Activated T-helper 17 cell treated with anti-CD3 and anti-CD28 coated beads, Interleukin-2, amount 50 U/mL, for 72 hours (primary cell): ENCODE measurements at regions not wholly inside any gene's neighbourhood (a gene's known extent, or its start where the extent isn't known, plus 50 kb on each side); places are given as distances from the start of the nearest gene placed in this dataset.
"Not testable (repeated sequence)": the region's sequence is repeated elsewhere in the genome, so short reads cannot be mapped to it uniquely, and the experiment has no call there.

Experiments
- ATAC-seq: fragments of 150-1000 bp; cut with Tn5 transposase; replicated peaks from 2 replicates; pipeline ENCODE4 v1.10.0; 2021; ENCODE audit warnings: mild to moderate bottlenecking, moderate library complexity
- H3K27ac Mint-ChIP-seq: one replicate; pipeline ENCODE4 v1.8.0; 2022; ENCODE audit warnings: mixed read lengths
- H3K27me3 Mint-ChIP-seq: one replicate; pipeline ENCODE4 v1.8.0; 2022; ENCODE audit warnings: mixed read lengths
- H3K36me3 Mint-ChIP-seq: one replicate; pipeline ENCODE4 v1.8.0; 2022; ENCODE audit warnings: low read depth, mild to moderate bottlenecking, mixed read lengths
- H3K4me1 Mint-ChIP-seq: one replicate; pipeline ENCODE4 v1.8.0; 2022; ENCODE audit warnings: mixed read lengths
- H3K4me3 Mint-ChIP-seq: one replicate; pipeline ENCODE4 v1.8.0; 2022; ENCODE audit warnings: mild to moderate bottlenecking, mixed read lengths
- H3K9me3 Mint-ChIP-seq: one replicate; pipeline ENCODE4 v1.8.0; 2022; ENCODE audit warnings: mixed read lengths

GRCh38 chr16:13437413-13437795 lies 482.6 kb upstream of the ERCC4 start:
- ATAC-seq, result no peak
- no peaks in the 10 kb centered on the region for H3K27me3 Mint-ChIP-seq
- H3K27ac Mint-ChIP-seq, result no peak overlapping the region
- H3K36me3 Mint-ChIP-seq, result no peaks in the 10 kb centered on the region
- no peaks in the 10 kb centered on the region for H3K4me1 Mint-ChIP-seq
- H3K9me3 Mint-ChIP-seq, result peaks cover 6% of the 10 kb centered on the region
- no peak overlapping the region for H3K4me3 Mint-ChIP-seq

GRCh38 chr16:13438064-13438463 lies 481.9 kb upstream of the ERCC4 start:
- H3K27ac Mint-ChIP-seq, result no peak overlapping the region
- ATAC-seq, result no peak

GRCh38 chr16:13439766-13440165 lies 480.2 kb upstream of the ERCC4 start:
- ATAC-seq, result no peak
- Mint-ChIP-seq H3K27me3 (no peaks in the 10 kb centered on the region), H3K4me3 (no peak overlapping the region), H3K9me3 (peaks cover 6% of the 10 kb centered on the region), H3K36me3 (no peaks in the 10 kb centered on the region), H3K27ac (no peak overlapping the region), H3K4me1 (no peaks in the 10 kb centered on the region)

More at GRCh38 chr16:13438064-13438463, 481.9 kb upstream of the ERCC4 start:
- peaks cover 6% of the 10 kb centered on the region for H3K9me3 Mint-ChIP-seq
- no peaks in the 10 kb centered on the region for H3K27me3 Mint-ChIP-seq
- no peak overlapping the region for H3K4me3 Mint-ChIP-seq
- no peaks in the 10 kb centered on the region for H3K36me3 Mint-ChIP-seq
- H3K4me1 Mint-ChIP-seq, result no peaks in the 10 kb centered on the region

- H3K4me3 Mint-ChIP-seq, result no peak overlapping the region
- H3K4me1 Mint-ChIP-seq, result no peaks in the 10 kb centered on the region
- no peaks in the 10 kb centered on the region for H3K27me3 Mint-ChIP-seq
- peaks cover 1% of the 10 kb centered on the region for H3K9me3 Mint-ChIP-seq
- peak; percentile 7 for ATAC-seq
- H3K36me3 Mint-ChIP-seq, result no peaks in the 10 kb centered on the region
- no peak overlapping the region for H3K27ac Mint-ChIP-seq
Observed at GRCh38 chr16:13441675-13442074, 478.3 kb upstream of the ERCC4 start.

GRCh38 chr16:13448346-13448745 lies 471.6 kb upstream of the ERCC4 start:
- Mint-ChIP-seq H3K9me3 (no peaks in the 10 kb centered on the region), H3K27ac (no peak overlapping the region), H3K27me3 (no peaks in the 10 kb centered on the region), H3K4me3 (no peak overlapping the region), H3K4me1 (no peaks in the 10 kb centered on the region), H3K36me3 (no peaks in the 10 kb centered on the region)
- ATAC-seq, result no peak

- Mint-ChIP-seq H3K27ac (no peak overlapping the region), H3K9me3 (no peaks in the 10 kb centered on the region), H3K4me3 (no peak overlapping the region), H3K4me1 (no peaks in the 10 kb centered on the region), H3K36me3 (no peaks in the 10 kb centered on the region), H3K27me3 (no peaks in the 10 kb centered on the region)
- ATAC-seq, result no peak
Observed at GRCh38 chr16:13453325-13453724, 466.6 kb upstream of the ERCC4 start.

- ATAC-seq, result no peak
- no peaks in the 10 kb centered on the region for H3K27me3 Mint-ChIP-seq
Observed at GRCh38 chr16:13453938-13454553, 465.9 kb upstream of the ERCC4 start.

GRCh38 chr16:13463619-13464018 lies 456.3 kb upstream of the ERCC4 start:
- Mint-ChIP-seq H3K36me3 (no peaks in the 10 kb centered on the region), H3K27ac (no peak overlapping the region), H3K27me3 (no peaks in the 10 kb centered on the region), H3K4me3 (no peak overlapping the region), H3K9me3 (peaks cover 6% of the 10 kb centered on the region), H3K4me1 (no peaks in the 10 kb centered on the region)
- no peak for ATAC-seq

More at GRCh38 chr16:13453938-13454553, 465.9 kb upstream of the ERCC4 start:
- H3K36me3 Mint-ChIP-seq, result no peaks in the 10 kb centered on the region
- H3K4me3 Mint-ChIP-seq, result no peak overlapping the region
- no peaks in the 10 kb centered on the region for H3K4me1 Mint-ChIP-seq
- no peaks in the 10 kb centered on the region for H3K9me3 Mint-ChIP-seq
- no peak overlapping the region for H3K27ac Mint-ChIP-seq

- Mint-ChIP-seq H3K36me3 (no peaks in the 10 kb centered on the region), H3K4me1 (no peaks in the 10 kb centered on the region), H3K4me3 (no peak overlapping the region), H3K9me3 (peaks cover 18% of the 10 kb centered on the region), H3K27me3 (no peaks in the 10 kb centered on the region), H3K27ac (no peak overlapping the region)
- ATAC-seq, result no peak
Observed at GRCh38 chr16:13471036-13471435, 448.9 kb upstream of the ERCC4 start.

- H3K27ac Mint-ChIP-seq, result no peak overlapping the region
- H3K9me3 Mint-ChIP-seq, result peaks cover 4% of the 10 kb centered on the region
- H3K4me3 Mint-ChIP-seq, result no peak overlapping the region
- H3K4me1 Mint-ChIP-seq, result no peaks in the 10 kb centered on the region
- ATAC-seq, result no peak
- H3K27me3 Mint-ChIP-seq, result no peaks in the 10 kb centered on the region
- H3K36me3 Mint-ChIP-seq, result no peaks in the 10 kb centered on the region
Observed at GRCh38 chr16:13478991-13479390, 441.0 kb upstream of the ERCC4 start.

- Mint-ChIP-seq H3K27me3 (no peaks in the 10 kb centered on the region), H3K36me3 (no peaks in the 10 kb centered on the region), H3K4me1 (no peaks in the 10 kb centered on the region), H3K9me3 (peaks cover 2% of the 10 kb centered on the region), H3K4me3 (no peak overlapping the region), H3K27ac (no peak overlapping the region)
- ATAC-seq, result no peak
Observed at GRCh38 chr16:13479549-13479948, 440.4 kb upstream of the ERCC4 start.

- Mint-ChIP-seq H3K27ac (no peak overlapping the region), H3K4me3 (no peak overlapping the region), H3K4me1 (no peaks in the 10 kb centered on the region), H3K9me3 (peaks cover 3% of the 10 kb centered on the region), H3K36me3 (no peaks in the 10 kb centered on the region), H3K27me3 (no peaks in the 10 kb centered on the region)
- no peak for ATAC-seq
Observed at GRCh38 chr16:13480801-13481200, 439.2 kb upstream of the ERCC4 start.

GRCh38 chr16:13483121-13483520 lies 436.8 kb upstream of the ERCC4 start:
- no peak overlapping the region for H3K4me3 Mint-ChIP-seq
- H3K27ac Mint-ChIP-seq, result no peak overlapping the region
- H3K9me3 Mint-ChIP-seq, result peaks cover 7% of the 10 kb centered on the region
- no peak for ATAC-seq
- no peaks in the 10 kb centered on the region for H3K4me1 Mint-ChIP-seq
- H3K36me3 Mint-ChIP-seq, result no peaks in the 10 kb centered on the region
- no peaks in the 10 kb centered on the region for H3K27me3 Mint-ChIP-seq

GRCh38 chr16:13489416-13489815 lies 430.5 kb upstream of the ERCC4 start:
- H3K27me3 Mint-ChIP-seq, H3K36me3 Mint-ChIP-seq, H3K27ac Mint-ChIP-seq, H3K4me3 Mint-ChIP-seq, H3K4me1 Mint-ChIP-seq, ATAC-seq: not testable (repeated sequence)
- H3K9me3 Mint-ChIP-seq, result peaks cover 11% of the 10 kb centered on the region

- no peak for ATAC-seq
- no peak overlapping the region for H3K27ac Mint-ChIP-seq
- no peaks in the 10 kb centered on the region for H3K36me3 Mint-ChIP-seq
- H3K27me3 Mint-ChIP-seq, result peaks cover 4% of the 10 kb centered on the region
- no peak overlapping the region for H3K4me3 Mint-ChIP-seq
- no peaks in the 10 kb centered on the region for H3K4me1 Mint-ChIP-seq
- H3K9me3 Mint-ChIP-seq, result peaks cover 5% of the 10 kb centered on the region
Observed at GRCh38 chr16:13492046-13492445, 427.9 kb upstream of the ERCC4 start.
